ENCODE measurements at regions not wholly inside any gene's neighbourhood (a gene's known extent, or its start where the extent isn't known, plus 50 kb on each side); places are given as distances from the start of the nearest gene placed in this dataset.

DNA sequence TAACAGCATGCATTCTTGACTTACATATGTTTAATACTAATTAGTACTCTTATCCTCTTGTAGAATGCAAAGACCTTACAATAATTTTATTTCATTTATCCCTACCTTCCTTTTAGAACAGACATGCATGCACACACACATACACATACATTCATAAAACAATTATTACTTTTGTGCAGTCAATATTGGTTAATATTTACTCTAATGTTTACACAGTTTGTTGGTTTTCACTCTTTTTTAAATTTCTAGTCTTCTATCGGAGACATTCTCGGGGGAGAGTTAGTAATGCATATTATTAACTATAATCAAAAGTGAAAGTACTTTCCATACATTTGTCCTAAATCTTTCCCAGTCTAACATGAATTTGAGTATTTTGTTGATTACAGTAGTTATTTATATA is 317.7 kb upstream of the DPH6 start:
- no peak for DNase-seq

GRCh38 chr15:35867356-35867755 is 321.4 kb upstream of the DPH6 start:
- DNase-seq, result no peak

GRCh38 chr15:35871282-35871681 is 325.3 kb upstream of the DPH6 start:
- DNase-seq, result no peak

GRCh38 chr15:35871812-35872211 is 325.8 kb upstream of the DPH6 start:
- no peak for DNase-seq

GRCh38 chr15:35872577-35872976 is 326.6 kb upstream of the DPH6 start:
- DNase-seq, result no peak

DNA sequence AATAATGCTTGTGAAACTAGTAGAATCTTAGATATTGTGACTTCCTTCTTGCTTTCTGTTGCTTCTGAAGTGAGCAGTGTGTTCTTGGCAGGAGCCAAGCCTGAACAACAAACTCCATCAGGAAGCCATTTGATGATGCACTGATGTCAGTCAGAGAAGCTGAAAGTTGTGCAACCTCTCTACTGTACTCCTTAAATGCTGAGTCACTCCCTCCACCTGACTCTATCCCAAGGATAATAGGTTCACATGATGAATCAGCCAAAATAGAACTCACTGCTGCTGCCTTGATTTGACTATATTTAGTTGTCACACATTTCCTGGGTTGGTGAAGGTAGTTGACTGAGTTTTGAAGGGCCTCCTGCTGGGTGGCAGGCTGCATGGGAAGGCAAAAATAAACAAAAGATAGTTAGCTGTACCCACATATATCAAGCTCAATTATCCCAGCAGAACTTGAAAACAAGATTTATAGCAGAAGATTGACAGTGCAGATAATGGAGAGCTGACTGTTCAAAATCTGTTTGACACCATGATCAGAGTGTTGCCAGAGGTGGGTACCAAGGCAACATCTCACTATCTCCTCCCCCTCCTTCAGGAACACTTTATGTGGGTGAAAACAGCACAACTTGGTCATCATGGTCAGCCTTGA is 328.4 kb upstream of the DPH6 start:
- no peak for DNase-seq

GRCh38 chr15:35876762-35877161 is 330.8 kb upstream of the DPH6 start:
- no peak for DNase-seq

GRCh38 chr15:35880896-35881295 is 334.9 kb upstream of the DPH6 start:
- DNase-seq, result no peak

GRCh38 chr15:35885870-35886269 is 339.9 kb upstream of the DPH6 start:
- DNase-seq, result no peak

DNA sequence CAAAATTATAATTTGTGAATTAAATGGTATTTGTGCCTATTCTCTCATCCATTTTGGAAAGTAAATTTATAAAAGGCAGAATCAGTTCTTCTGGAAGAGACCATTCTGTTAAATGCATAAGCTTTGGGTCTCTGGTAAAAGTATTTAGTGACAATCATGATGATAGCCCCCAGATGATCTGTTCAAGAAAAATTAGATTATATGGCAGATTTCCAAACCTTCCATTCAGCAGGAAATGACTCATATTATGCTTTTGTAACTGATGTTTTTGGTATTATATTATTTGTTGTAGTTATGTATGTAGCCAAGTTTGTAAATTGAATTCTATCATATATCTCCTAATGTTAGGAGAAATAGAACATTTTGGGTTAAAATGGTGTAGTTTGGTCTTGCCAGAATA is 340.8 kb upstream of the DPH6 start:
- DNase-seq, result no peak

- no peak for DNase-seq
Observed at GRCh38 chr15:35888815-35889214, 342.9 kb upstream of the DPH6 start.

DNA sequence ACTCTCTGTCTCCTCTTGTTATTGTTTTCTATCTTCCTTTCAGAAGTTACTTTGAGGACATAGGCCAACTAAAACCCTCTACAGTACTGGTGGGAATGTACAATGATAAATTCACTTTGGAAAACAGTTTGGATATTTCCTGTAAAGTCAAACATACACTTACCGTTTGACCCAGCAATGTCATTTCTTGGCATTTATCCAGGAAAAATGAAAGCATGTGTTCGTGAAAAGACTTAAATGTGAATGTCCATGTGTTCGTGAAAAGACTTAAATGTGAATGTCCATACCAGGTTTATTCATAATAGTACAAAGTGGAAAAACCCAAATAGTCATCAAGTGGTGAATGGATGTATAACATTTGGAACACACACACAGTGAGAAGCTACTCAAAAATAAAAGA is 361.5 kb upstream of the DPH6 start:
- no peak for DNase-seq

GRCh38 chr15:35909414-35909813 is 363.4 kb upstream of the DPH6 start:
- no peak for DNase-seq

GRCh38 chr15:35910227-35910626 is 364.3 kb upstream of the DPH6 start:
- no peak for DNase-seq

DNA sequence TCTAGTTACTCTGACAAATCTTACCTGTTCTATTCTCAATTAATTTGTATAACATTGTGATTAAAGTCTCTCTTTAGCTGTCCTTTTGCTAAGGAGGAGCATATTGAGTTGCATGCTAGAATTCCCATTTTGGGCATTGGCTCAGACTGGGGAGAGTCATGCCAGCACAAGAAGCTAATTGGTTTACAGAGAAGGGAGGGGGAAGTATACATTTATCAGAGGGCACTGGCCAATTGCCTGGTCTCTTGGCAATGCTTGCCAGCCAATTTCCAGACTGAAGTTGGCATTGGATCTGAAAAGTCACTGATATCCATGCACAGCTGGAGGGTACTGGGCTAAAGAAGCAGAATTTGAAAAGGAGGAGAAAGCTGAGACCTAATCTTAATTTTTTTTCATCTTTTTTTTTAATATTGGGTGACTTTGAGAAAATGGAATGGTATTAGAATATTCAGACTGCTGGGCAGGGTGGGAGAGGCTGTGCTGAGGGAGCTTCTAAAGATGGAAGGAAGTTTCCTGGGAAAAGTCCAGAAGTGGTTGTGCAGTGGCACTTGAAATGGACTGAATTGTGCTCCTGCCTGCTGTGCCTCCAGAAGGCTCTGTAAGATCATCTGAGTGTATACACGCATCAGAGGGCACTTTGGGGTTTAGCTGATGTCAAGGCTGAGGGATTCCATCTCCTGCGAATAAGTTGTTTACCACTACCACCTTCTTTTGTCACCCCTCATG is 365.2 kb upstream of the DPH6 start:
- DNase-seq, result no peak

DNA sequence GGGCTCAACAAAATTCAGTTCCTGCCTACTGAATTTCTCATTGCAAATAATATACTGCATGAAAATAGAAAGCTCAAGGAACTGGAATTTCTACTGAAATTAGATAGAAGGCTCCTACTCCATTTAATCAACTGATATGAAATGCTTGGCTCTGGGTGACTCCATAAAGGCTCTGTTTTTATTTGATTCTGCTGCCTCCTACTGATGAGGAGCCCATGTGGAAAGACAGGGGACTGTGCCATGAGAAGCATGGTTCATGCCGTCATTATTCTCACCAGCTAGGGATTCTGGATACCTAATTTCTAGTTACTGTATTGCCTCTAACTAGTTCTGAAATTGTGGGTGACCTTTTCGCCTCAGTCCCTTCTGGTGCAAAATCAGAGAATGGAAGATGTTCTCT is 366.2 kb upstream of the DPH6 start:
- DNase-seq, result no peak

GRCh38 chr15:35914573-35914972 is 368.6 kb upstream of the DPH6 start:
- DNase-seq, result no peak

GRCh38 chr15:35921046-35921445 is 375.1 kb upstream of the DPH6 start:
- DNase-seq, result no peak

- no peak for DNase-seq
Observed at GRCh38 chr15:35925275-35926006, 379.5 kb upstream of the DPH6 start.

GRCh38 chr15:35926007-35926380 is 380.0 kb upstream of the DPH6 start:
- no peak for DNase-seq

DNA sequence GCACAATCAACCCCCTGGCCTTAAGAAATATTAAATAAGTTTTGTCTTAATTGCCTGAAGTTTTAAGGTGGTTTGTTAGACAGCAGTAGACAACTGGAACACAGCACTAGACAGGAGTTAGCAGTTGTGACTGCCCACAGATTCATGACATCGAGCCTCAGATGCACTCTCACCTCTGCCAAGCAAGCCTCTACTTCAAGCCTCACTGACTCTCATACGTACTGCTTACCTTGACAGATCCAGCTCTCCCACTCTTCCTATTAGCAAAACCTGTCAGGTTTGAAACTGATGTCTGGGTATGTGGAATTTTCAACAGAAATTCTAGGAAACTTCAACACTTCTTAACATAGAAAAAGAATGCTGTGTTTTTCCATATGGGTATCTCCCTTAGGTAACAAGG is 382.9 kb upstream of the DPH6 start:
- no peak for DNase-seq

- no peak for DNase-seq
Observed at GRCh38 chr15:35929740-35930444, 383.9 kb upstream of the DPH6 start.

DNA sequence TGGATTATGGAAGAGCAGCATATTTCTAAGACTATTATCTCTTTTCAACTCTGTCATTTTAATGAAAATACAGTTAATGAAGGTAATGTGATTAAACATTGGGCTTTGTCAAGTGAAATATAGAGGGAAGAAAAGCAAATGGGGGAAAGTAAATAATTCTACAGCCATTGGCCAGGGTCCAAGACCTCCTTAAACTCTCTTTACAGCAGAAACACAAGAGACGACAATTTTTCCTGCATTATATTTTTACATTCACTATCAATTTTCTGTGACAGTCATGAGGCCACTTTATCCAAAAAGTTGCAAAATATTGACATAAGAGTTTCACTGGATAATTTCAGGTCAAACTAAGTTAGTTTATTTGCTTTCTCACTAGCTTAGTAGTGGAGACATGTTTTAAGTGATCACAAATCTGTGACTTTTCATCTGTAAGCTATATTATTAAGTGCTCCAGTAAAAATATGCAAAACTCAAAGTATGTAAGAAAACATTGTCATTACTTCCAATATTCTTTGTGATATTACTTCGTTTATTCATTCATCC is 385.9 kb upstream of the DPH6 start:
- DNase-seq, result no peak
